ENCODE measurements at regions not wholly inside any gene's neighbourhood (a gene's known extent, or its start where the extent isn't known, plus 50 kb on each side); places are given as distances from the start of the nearest gene placed in this dataset.

DNA sequence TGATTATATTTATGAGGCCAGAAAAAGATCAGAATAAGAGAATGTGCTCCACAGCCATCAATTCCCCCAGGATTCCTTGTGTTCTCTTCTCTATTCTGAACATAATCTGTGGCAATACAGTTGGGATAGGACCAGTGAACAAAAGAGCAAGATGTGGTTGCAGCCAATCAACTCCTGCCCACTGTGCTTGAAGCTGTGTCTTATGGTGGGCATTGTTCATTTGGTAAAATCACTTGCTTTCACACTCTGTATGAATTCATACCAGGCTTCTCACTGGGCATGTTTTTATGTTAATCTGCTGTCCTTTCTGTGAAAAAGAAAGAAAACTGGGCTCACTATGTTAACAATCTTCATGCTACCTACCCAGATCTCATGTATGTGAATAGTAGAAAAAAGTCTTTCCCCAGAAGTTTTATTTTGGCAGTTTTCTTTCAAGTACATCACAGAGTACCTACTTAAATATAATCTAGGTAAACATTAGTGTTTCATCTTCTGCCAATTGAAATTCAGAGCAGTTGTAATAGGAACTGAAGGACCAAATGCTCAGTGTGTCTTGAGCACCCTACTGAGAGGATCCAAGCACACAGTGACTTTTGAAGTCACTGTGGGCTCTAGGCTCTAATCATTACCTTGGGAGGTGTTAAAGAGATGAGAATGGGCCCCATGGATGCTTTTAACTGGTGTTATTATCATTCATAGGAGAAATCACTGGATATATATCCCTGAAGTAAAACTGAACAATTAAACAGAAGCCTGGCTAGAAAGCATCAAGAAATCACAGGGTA lies 429.2 kb upstream of the TRAM1L1 start:
- TF ChIP-seq, protein P1, sequence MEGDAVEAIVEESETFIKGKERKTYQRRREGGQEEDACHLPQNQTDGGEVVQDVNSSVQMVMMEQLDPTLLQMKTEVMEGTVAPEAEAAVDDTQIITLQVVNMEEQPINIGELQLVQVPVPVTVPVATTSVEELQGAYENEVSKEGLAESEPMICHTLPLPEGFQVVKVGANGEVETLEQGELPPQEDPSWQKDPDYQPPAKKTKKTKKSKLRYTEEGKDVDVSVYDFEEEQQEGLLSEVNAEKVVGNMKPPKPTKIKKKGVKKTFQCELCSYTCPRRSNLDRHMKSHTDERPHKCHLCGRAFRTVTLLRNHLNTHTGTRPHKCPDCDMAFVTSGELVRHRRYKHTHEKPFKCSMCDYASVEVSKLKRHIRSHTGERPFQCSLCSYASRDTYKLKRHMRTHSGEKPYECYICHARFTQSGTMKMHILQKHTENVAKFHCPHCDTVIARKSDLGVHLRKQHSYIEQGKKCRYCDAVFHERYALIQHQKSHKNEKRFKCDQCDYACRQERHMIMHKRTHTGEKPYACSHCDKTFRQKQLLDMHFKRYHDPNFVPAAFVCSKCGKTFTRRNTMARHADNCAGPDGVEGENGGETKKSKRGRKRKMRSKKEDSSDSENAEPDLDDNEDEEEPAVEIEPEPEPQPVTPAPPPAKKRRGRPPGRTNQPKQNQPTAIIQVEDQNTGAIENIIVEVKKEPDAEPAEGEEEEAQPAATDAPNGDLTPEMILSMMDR (IDR thresholded peaks at IDR 0.05 in 4 of 5, conservative IDR thresholded peaks at IDR 0.05 in 1 of 5), result no peak
- no peak for TF ChIP-seq POLR2A (IDR thresholded peaks at IDR 0.05)

All from gastrocnemius medialis (tissue), 4 donors.